ENCODE measurements at regions not wholly inside any gene's neighbourhood (a gene's known extent, or its start where the extent isn't known, plus 50 kb on each side); places are given as distances from the start of the nearest gene placed in this dataset.

- H3K36me3 ChIP-seq (ENCODE audit: insufficient read depth), result no peaks in the 10 kb centered on the region
- no peaks in the 10 kb centered on the region for H3K79me2 ChIP-seq (replicated peaks; ENCODE audit: insufficient read depth)
- H3K9me3 Mint-ChIP-seq, result no peaks in the 10 kb centered on the region
- H3K9me2 ChIP-seq (ENCODE audit: insufficient read depth), result no peaks in the 10 kb centered on the region
- H3K27me3 Mint-ChIP-seq (ENCODE audit: insufficient read depth, low read depth, poor library complexity), result no peaks in the 10 kb centered on the region
- no peak overlapping the region for H3K4me3 Mint-ChIP-seq
- H3K27ac Mint-ChIP-seq, result no peak overlapping the region
- no peak overlapping the region for H3K27ac ChIP-seq (ENCODE audit: low read depth)
- DNase-seq (ENCODE audit: low spot score), result no peak
- no peaks in the 10 kb centered on the region for H3F3A ChIP-seq (replicated peaks; ENCODE audit: low read depth)
- H3K4me1 Mint-ChIP-seq, result peaks cover 6% of the 10 kb centered on the region; the same call in 2 of the 3 replicates
- no peaks in the 10 kb centered on the region for H3K4me1 ChIP-seq (ENCODE audit: insufficient read depth)
- ATAC-seq, result no peak
- H3K27me3 ChIP-seq (ENCODE audit: insufficient read depth), result no peaks in the 10 kb centered on the region
- no peaks in the 10 kb centered on the region for H4K20me1 ChIP-seq (replicated peaks; ENCODE audit: insufficient read depth)
- H3K36me3 Mint-ChIP-seq (ENCODE audit: low read depth), result no peaks in the 10 kb centered on the region; the same call in 2 of the 3 replicates
- TF ChIP-seq ZNF462 (CRISPR knock-in tag; IDR thresholded peaks at IDR 0.05) (no peak), STAT1 (IDR thresholded peaks at IDR 0.05; ENCODE audit: unreplicated experiment) (no peak), REST (IDR thresholded peaks at IDR 0.05; ENCODE audit: unreplicated experiment) (no peak), CREB1 (CRISPR knock-in tag; IDR thresholded peaks at IDR 0.05; ENCODE audit: low read depth) (no peak), ZNF331 (CRISPR knock-in tag; IDR thresholded peaks at IDR 0.05; ENCODE audit: low read depth) (no peak), ZNF114 (CRISPR knock-in tag; IDR thresholded peaks at IDR 0.05) (no peak), EZH2phosphoT487 (IDR thresholded peaks at IDR 0.05; ENCODE audit: unreplicated experiment) (no peak)
- no peak overlapping the region for H3K4me3 ChIP-seq
- H3K4me2 ChIP-seq, result no peak overlapping the region
- H2AFZ ChIP-seq, result 0 out of 2 replicates have a peak overlapping the region, but pooled peaks have one; percentile 30
These were observed 1046.3 kb downstream of the DIPK2A start for GRCh38 chr3:145017959-145018358.
